ENCODE measurements at regions not wholly inside any gene's neighbourhood (a gene's known extent, or its start where the extent isn't known, plus 50 kb on each side); places are given as distances from the start of the nearest gene placed in this dataset.

DNA sequence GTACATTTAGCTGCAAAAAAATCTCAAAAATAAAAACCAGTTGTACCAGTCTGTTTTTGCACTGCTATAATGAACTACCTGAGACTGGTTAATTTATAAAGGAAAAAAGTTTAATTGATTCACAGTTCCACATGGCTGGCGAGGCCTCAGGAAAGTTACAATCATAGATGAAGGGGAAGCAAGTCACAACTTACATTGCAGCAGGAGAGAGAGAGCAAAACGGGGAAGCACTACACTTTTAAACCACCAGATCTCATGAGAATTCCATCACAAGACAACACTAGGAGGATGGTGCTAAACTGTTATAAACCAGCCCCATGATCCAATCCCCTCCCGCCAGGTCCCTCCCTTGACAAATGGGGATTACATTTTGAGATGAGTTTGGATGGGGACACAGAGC lies 186.0 kb downstream of the TMTC3 start:
- no peak overlapping the region for H3K14ac ChIP-seq (replicated peaks; ENCODE audit: low read depth, low read length)
- H3K27ac ChIP-seq (ENCODE audit: insufficient read depth, low read length) = no peak overlapping the region
- no peak overlapping the region for H2AK5ac ChIP-seq (ENCODE audit: low read depth, low read length)
- no peak overlapping the region for H3K56ac ChIP-seq (ENCODE audit: extremely low read depth, insufficient read depth, low read length)
- H4K5ac ChIP-seq (ENCODE audit: low read depth, low read length) = peak overlapping the region; percentile 24; the same call in 1 of the 2 replicates
- no peaks in the 10 kb centered on the region for H3K9me3 ChIP-seq (ENCODE audit: control insufficient read depth, insufficient read depth, low read length)
- no peaks in the 10 kb centered on the region; the same call in 1 of the 2 replicates for H3K9me1 ChIP-seq (ENCODE audit: insufficient read depth, low read length)
- DNase-seq (no peak), ATAC-seq (ENCODE audit: low read depth) (no peak)
- H3K4me3 ChIP-seq (ENCODE audit: insufficient read depth, low read depth, low read length) = no peak overlapping the region
- H3K4me2 ChIP-seq (ENCODE audit: low read depth, low read length) = no peak overlapping the region
- peak overlapping the region; percentile 36; the same call in 1 of the 2 replicates for H2BK20ac ChIP-seq (ENCODE audit: low read depth, low read length)
- no peak overlapping the region; the same call in 1 of the 2 replicates for H3K23ac ChIP-seq (ENCODE audit: low read depth, low read length)
- 0 out of 3 replicates have a peak overlapping the region, but pooled peaks have one; percentile 50 for H2BK15ac ChIP-seq (ENCODE audit: low read depth, low read length)
- POLR2A ChIA-PET (ENCODE audit: unreplicated experiment) = no interaction called here
- peaks cover 4% of the 10 kb centered on the region for H3K4me1 ChIP-seq (ENCODE audit: control insufficient read depth, insufficient read depth, low read length)
- H3K27me3 ChIP-seq (ENCODE audit: control insufficient read depth, insufficient read depth, low read length) = no peaks in the 10 kb centered on the region
- TF ChIP-seq FOS (IDR thresholded peaks at IDR 0.05; ENCODE audit: low read depth, low read length) (no peak), CTCF (conservative IDR thresholded peaks at IDR 0.05; ENCODE audit: low read depth, low read length) (no peak), MAFK (IDR thresholded peaks at IDR 0.05; ENCODE audit: low read depth, low read length) (no peak), MAZ (IDR thresholded peaks at IDR 0.05; ENCODE audit: borderline replicate concordance, low read depth, low read length) (no peak), CEBPB (IDR thresholded peaks at IDR 0.05; ENCODE audit: low read depth, low read length) (no peak), SMC3 (IDR thresholded peaks at IDR 0.05; ENCODE audit: low read depth, low read length) (no peak), CHD1 (IDR thresholded peaks at IDR 0.05; ENCODE audit: low read depth, low read length) (no peak), NFE2L2 (IDR thresholded peaks at IDR 0.05; ENCODE audit: low read depth, low read length) (no peak), BHLHE40 (IDR thresholded peaks at IDR 0.05; ENCODE audit: low read depth, low read length) (no peak), POLR2A (IDR thresholded peaks at IDR 0.05; ENCODE audit: low read depth, low read length) (no peak), MXI1 (IDR thresholded peaks at IDR 0.05; ENCODE audit: borderline replicate concordance, low read depth, low read length) (no peak), RAD21 (IDR thresholded peaks at IDR 0.05; ENCODE audit: low read length) (no peak), RFX5 (IDR thresholded peaks at IDR 0.05; ENCODE audit: low read depth, low read length) (no peak), RCOR1 (IDR thresholded peaks at IDR 0.05; ENCODE audit: insufficient replicate concordance, low read length) (no peak)
- TF ChIP-seq, protein P1, sequence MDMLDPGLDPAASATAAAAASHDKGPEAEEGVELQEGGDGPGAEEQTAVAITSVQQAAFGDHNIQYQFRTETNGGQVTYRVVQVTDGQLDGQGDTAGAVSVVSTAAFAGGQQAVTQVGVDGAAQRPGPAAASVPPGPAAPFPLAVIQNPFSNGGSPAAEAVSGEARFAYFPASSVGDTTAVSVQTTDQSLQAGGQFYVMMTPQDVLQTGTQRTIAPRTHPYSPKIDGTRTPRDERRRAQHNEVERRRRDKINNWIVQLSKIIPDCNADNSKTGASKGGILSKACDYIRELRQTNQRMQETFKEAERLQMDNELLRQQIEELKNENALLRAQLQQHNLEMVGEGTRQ (IDR thresholded peaks at IDR 0.05; ENCODE audit: low read depth, low read length) = no peak
- TF ChIP-seq, protein P2, sequence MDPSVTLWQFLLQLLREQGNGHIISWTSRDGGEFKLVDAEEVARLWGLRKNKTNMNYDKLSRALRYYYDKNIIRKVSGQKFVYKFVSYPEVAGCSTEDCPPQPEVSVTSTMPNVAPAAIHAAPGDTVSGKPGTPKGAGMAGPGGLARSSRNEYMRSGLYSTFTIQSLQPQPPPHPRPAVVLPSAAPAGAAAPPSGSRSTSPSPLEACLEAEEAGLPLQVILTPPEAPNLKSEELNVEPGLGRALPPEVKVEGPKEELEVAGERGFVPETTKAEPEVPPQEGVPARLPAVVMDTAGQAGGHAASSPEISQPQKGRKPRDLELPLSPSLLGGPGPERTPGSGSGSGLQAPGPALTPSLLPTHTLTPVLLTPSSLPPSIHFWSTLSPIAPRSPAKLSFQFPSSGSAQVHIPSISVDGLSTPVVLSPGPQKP (IDR thresholded peaks at IDR 0.05; ENCODE audit: borderline replicate concordance, low read depth, low read length) = no peak
- dilution Hi-C loops (cut with HindIII; ENCODE audit: low sequenced_read_pairs, unreplicated experiment) = no loop called here
- no peaks in the 10 kb centered on the region for H3K79me1 ChIP-seq (ENCODE audit: low read depth in 1 of 2, low read length in 2 of 2)
- no peak overlapping the region for H4K8ac ChIP-seq (ENCODE audit: low read depth in 2 of 2, low read length in 2 of 2)
- peak overlapping the region; percentile 54; the same call in 1 of the 2 replicates for H2BK120ac ChIP-seq (ENCODE audit: low read depth, low read length)
- H2BK5ac ChIP-seq (ENCODE audit: low read depth, low read length, poor library complexity, severe bottlenecking) = no peak overlapping the region
- H4K20me1 ChIP-seq (ENCODE audit: insufficient read depth, low read length) = peaks cover 3% of the 10 kb centered on the region; the same call in 1 of the 2 replicates
- no TSS peak for BruUV-seq (replicated peaks)
- H4K91ac ChIP-seq (ENCODE audit: insufficient read depth, low read depth, low read length) = 0 out of 2 replicates have a peak overlapping the region, but pooled peaks have one; percentile 2
- no peaks in the 10 kb centered on the region for H3K36me3 ChIP-seq (ENCODE audit: control insufficient read depth, insufficient read depth, low read length)
- H3K18ac ChIP-seq (ENCODE audit: low read depth, low read length) = peak overlapping the region; percentile 58; the same call in 1 of the 2 replicates
- in situ Hi-C loops (cut with MboI; ENCODE audit: low sequenced_read_pairs) = no loop called here
- WGBS, 2 experiments (ENCODE audit: extremely low coverage in 2 of 2, insufficient read length in 1 of 2) = no CpG with 5 or more reads among the region's 3 CpGs
- H2AFZ ChIP-seq (replicated peaks; ENCODE audit: low read length, poor library complexity) = no peak overlapping the region
- intact Hi-C loops (cut with micrococcal nuclease) = loop anchor here (5.0 to 10.0 kb wide), 2 partner anchors 219 to 667 kb away; no protein-coding TSS in a partner anchor
- H3K4ac ChIP-seq (ENCODE audit: low read depth, low read length) = peak overlapping the region; percentile 55; the same call in 1 of the 2 replicates
- CTCF ChIA-PET = no interaction called here
- no peak overlapping the region for H3K9ac ChIP-seq (ENCODE audit: low read depth, low read length)
- H2AK9ac ChIP-seq (replicated peaks; ENCODE audit: low read depth, low read length, poor library complexity) = no peak overlapping the region

Data from IMR-90 (cell line).